ENCODE measurements at regions not wholly inside any gene's neighbourhood (a gene's known extent, or its start where the extent isn't known, plus 50 kb on each side); places are given as distances from the start of the nearest gene placed in this dataset.

GRCh38 chr10:131731780-131732630 lies 168.8 kb upstream of the PPP2R2D start:
- DNase-seq = no peak

GRCh38 chr10:131732631-131733127 lies 168.1 kb upstream of the PPP2R2D start:
- Histone ChIP-seq H3K4me3 (no peak overlapping the region), H3K27me3 (ENCODE audit: control insufficient read depth in 3 of 3, insufficient read depth in 3 of 3, low read length in 2 of 3) (no peaks in the 10 kb centered on the region), H3K36me3 (ENCODE audit: control insufficient read depth in 4 of 4, insufficient read depth in 4 of 4, low read length in 4 of 4) (no peaks in the 10 kb centered on the region), H3K27ac (ENCODE audit: low read depth in 1 of 2, low read length in 1 of 2) (no peak overlapping the region), H3K4me1 (ENCODE audit: control insufficient read depth in 5 of 5, insufficient read depth in 5 of 5, low read length in 5 of 5) (no peaks in the 10 kb centered on the region), H3K9me3 (ENCODE audit: control insufficient read depth in 4 of 4, insufficient read depth in 3 of 4, low read length in 3 of 4) (peaks cover 0 to 13% (median 3%) of the 10 kb centered on the region in 4 donors), H3K9ac (ENCODE audit: insufficient read depth in 1 of 2, low read length in 2 of 2) (no peak overlapping the region)
- DNase-seq = no peak
- WGBS, 2 donors = 92 to 95% methylated on average over 5 of the region's 5 CpGs
- TF ChIP-seq, protein P1, sequence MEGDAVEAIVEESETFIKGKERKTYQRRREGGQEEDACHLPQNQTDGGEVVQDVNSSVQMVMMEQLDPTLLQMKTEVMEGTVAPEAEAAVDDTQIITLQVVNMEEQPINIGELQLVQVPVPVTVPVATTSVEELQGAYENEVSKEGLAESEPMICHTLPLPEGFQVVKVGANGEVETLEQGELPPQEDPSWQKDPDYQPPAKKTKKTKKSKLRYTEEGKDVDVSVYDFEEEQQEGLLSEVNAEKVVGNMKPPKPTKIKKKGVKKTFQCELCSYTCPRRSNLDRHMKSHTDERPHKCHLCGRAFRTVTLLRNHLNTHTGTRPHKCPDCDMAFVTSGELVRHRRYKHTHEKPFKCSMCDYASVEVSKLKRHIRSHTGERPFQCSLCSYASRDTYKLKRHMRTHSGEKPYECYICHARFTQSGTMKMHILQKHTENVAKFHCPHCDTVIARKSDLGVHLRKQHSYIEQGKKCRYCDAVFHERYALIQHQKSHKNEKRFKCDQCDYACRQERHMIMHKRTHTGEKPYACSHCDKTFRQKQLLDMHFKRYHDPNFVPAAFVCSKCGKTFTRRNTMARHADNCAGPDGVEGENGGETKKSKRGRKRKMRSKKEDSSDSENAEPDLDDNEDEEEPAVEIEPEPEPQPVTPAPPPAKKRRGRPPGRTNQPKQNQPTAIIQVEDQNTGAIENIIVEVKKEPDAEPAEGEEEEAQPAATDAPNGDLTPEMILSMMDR (IDR thresholded peaks at IDR 0.05; ENCODE audit: control extremely low read depth, extremely low read depth) = no peak
- no peak for ATAC-seq (ENCODE audit: insufficient read depth, low FRiP score)

More at GRCh38 chr10:131731780-131732630, 168.8 kb upstream of the PPP2R2D start:
- TF ChIP-seq, protein P1 (IDR thresholded peaks at IDR 0.05; ENCODE audit: control extremely low read depth, extremely low read depth) = no peak
- WGBS, 2 donors = 86 to 87% methylated on average over 9 of the region's 9 CpGs
- H3K27me3 ChIP-seq (ENCODE audit: control insufficient read depth in 3 of 3, insufficient read depth in 3 of 3, low read length in 2 of 3) = no peaks in the 10 kb centered on the region
- no peak overlapping the region for H3K4me3 ChIP-seq
- no peak for ATAC-seq (ENCODE audit: insufficient read depth, low FRiP score)
- H3K9ac ChIP-seq (ENCODE audit: insufficient read depth in 1 of 2, low read length in 2 of 2) = no peak overlapping the region
- H3K4me1 ChIP-seq (ENCODE audit: control insufficient read depth in 5 of 5, insufficient read depth in 5 of 5, low read length in 5 of 5) = no peaks in the 10 kb centered on the region
- H3K27ac ChIP-seq (ENCODE audit: low read depth in 1 of 2, low read length in 1 of 2) = no peak overlapping the region
- H3K36me3 ChIP-seq (ENCODE audit: control insufficient read depth in 4 of 4, insufficient read depth in 4 of 4, low read length in 4 of 4) = no peaks in the 10 kb centered on the region
- peaks cover 0 to 13% (median 3%) of the 10 kb centered on the region in 4 donors for H3K9me3 ChIP-seq (ENCODE audit: control insufficient read depth in 4 of 4, insufficient read depth in 3 of 4, low read length in 3 of 4)

- no peak overlapping the region for H3K27ac ChIP-seq (ENCODE audit: low read depth in 1 of 2, low read length in 1 of 2)
- H3K4me3 ChIP-seq = no peak overlapping the region
- DNase-seq (no peak), ATAC-seq (ENCODE audit: insufficient read depth, low FRiP score) (no peak)
- TF ChIP-seq, protein P1 (IDR thresholded peaks at IDR 0.05; ENCODE audit: control extremely low read depth, extremely low read depth) = no peak
- H3K27me3 ChIP-seq (ENCODE audit: control insufficient read depth in 3 of 3, insufficient read depth in 3 of 3, low read length in 2 of 3) = no peaks in the 10 kb centered on the region
- WGBS, 2 donors = 81 to 82% methylated on average over 10 of the region's 10 CpGs
- no peak overlapping the region for H3K9ac ChIP-seq (ENCODE audit: insufficient read depth in 1 of 2, low read length in 2 of 2)
- H3K9me3 ChIP-seq (ENCODE audit: control insufficient read depth in 4 of 4, insufficient read depth in 3 of 4, low read length in 3 of 4) = peaks cover 0 to 13% (median 3%) of the 10 kb centered on the region in 4 donors
- H3K36me3 ChIP-seq (ENCODE audit: control insufficient read depth in 4 of 4, insufficient read depth in 4 of 4, low read length in 4 of 4) = no peaks in the 10 kb centered on the region
- H3K4me1 ChIP-seq (ENCODE audit: control insufficient read depth in 5 of 5, insufficient read depth in 5 of 5, low read length in 5 of 5) = no peaks in the 10 kb centered on the region
Measured at GRCh38 chr10:131733596-131733995, 167.2 kb upstream of the PPP2R2D start.
